ENCODE measurements at regions not wholly inside any gene's neighbourhood (a gene's known extent, or its start where the extent isn't known, plus 50 kb on each side); places are given as distances from the start of the nearest gene placed in this dataset.

- Histone ChIP-seq H3K36me3 (ENCODE audit: control insufficient read depth in 2 of 2, insufficient read depth in 2 of 2, low read length in 1 of 2) (no peaks in the 10 kb centered on the region), H2AFZ (ENCODE audit: control insufficient read depth, low read depth, low read length) (peak overlapping the region; percentile 97), H3K9me3 (replicated peaks; ENCODE audit: control insufficient read depth, insufficient read depth, low read length) (no peaks in the 10 kb centered on the region; the same call in 2 of the 3 replicates), H3K9ac (ENCODE audit: control insufficient read depth, insufficient read depth, low read length) (peak overlapping the region; percentile 83), H3K4me2 (ENCODE audit: control insufficient read depth, insufficient read depth) (peak overlapping the region; percentile 85), H3K27ac (ENCODE audit: control insufficient read depth, insufficient read depth) (peak overlapping the region; percentile 76), H4K20me1 (ENCODE audit: control insufficient read depth, insufficient read depth) (no peaks in the 10 kb centered on the region), H3K4me3 (peak overlapping the region; percentile 73), H3K79me2 (ENCODE audit: control insufficient read depth, insufficient read depth, low read length) (no peaks in the 10 kb centered on the region; the same call in 1 of the 2 replicates), H3K27me3 (replicated peaks in 1 of 2; ENCODE audit: control insufficient read depth in 2 of 2, insufficient read depth in 2 of 2, low read length in 1 of 2) (no peaks in the 10 kb centered on the region), H3K4me1 (ENCODE audit: control insufficient read depth, insufficient read depth, low read length) (peaks cover 8% of the 10 kb centered on the region)
- CTCF ChIA-PET = interaction anchor here (0.7 to 4.3 kb wide), 10 partner anchors 10 to 877 kb away, joined by 3 to 26 read pairs (median 4); partner anchors contain the start of gene ATF3
- in situ Hi-C loops (cut with MboI) (no loop called here), intact Hi-C loops (cut with micrococcal nuclease; ENCODE audit: unreplicated experiment) (loop anchor here (2.0 kb wide), 1 partner anchor 51 kb away; the partner anchor contains the start of gene ATF3)
- WGBS (ENCODE audit: insufficient coverage, insufficient replicate concordance, low lambda C conversion rate, missing lambda C conversion rate) = 22% methylated on average over 47 of the region's 47 CpGs
- POLR2A ChIA-PET = interaction anchor here (0.5 to 2.0 kb wide), 16 partner anchors 8 to 645 kb away, joined by 3 to 10 read pairs (median 4); partner anchors contain the start of gene ATF3
- FAIRE-seq = no peak
- DNase-seq (ENCODE audit: low read depth, low spot score) = no peak
- ATAC-seq = peak; percentile 75
- TF ChIP-seq ESRRA (IDR thresholded peaks at IDR 0.05; ENCODE audit: low read length) (peak; percentile 69; the same call in 1 of the 2 replicates), BRCA1 (IDR thresholded peaks at IDR 0.05; ENCODE audit: low read depth, low read length) (no peak), TCF12 (IDR thresholded peaks at IDR 0.05; ENCODE audit: low read depth, low read length) (no peak), NFYB (IDR thresholded peaks at IDR 0.05; ENCODE audit: insufficient read depth, low read depth, low read length) (no peak), ZBTB11 (CRISPR knock-in tag; IDR thresholded peaks at IDR 0.05) (peak; percentile 10; the same call in 1 of the 2 replicates), SMARCA5 (IDR thresholded peaks at IDR 0.05) (0 out of 2 replicates have a peak, but pooled peaks have one; percentile 14), NBN (IDR thresholded peaks at IDR 0.05) (peak; percentile 9; the same call in 1 of the 2 replicates), NR2F1 (conservative IDR thresholded peaks at IDR 0.05) (peak; percentile 84), EED (IDR thresholded peaks at IDR 0.05; ENCODE audit: low read depth) (no peak), EGR1 (IDR thresholded peaks at IDR 0.05; ENCODE audit: borderline replicate concordance in 1 of 2, low read depth in 2 of 2, low read length in 2 of 2) (0 out of 3 replicates have a peak, but pooled peaks of 1 of the 2 experiments have one; percentile 5)
- TF ChIP-seq, protein P1, sequence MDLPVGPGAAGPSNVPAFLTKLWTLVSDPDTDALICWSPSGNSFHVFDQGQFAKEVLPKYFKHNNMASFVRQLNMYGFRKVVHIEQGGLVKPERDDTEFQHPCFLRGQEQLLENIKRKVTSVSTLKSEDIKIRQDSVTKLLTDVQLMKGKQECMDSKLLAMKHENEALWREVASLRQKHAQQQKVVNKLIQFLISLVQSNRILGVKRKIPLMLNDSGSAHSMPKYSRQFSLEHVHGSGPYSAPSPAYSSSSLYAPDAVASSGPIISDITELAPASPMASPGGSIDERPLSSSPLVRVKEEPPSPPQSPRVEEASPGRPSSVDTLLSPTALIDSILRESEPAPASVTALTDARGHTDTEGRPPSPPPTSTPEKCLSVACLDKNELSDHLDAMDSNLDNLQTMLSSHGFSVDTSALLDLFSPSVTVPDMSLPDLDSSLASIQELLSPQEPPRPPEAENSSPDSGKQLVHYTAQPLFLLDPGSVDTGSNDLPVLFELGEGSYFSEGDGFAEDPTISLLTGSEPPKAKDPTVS (IDR thresholded peaks at IDR 0.05; ENCODE audit: low read depth, low read length) = peak; percentile 59; the same call in 1 of the 2 replicates
- TSS peak; percentile 87 for BruUV-seq (replicated peaks)
- RAD21 ChIA-PET (ENCODE audit: unreplicated experiment) = interaction anchor here (0.7 to 2.5 kb wide), 10 partner anchors 9 to 110 kb away, joined by 3 to 16 read pairs (median 6); partner anchors contain the start of gene ATF3
- SMC1A ChIA-PET (ENCODE audit: uncharacterized antibody, unreplicated experiment) = interaction anchor here (1.5 to 2.2 kb wide), 9 partner anchors 9 to 107 kb away, joined by 3 to 14 read pairs (median 6); partner anchors contain the start of gene ATF3
Observed at GRCh38 chr1:212557739-212558692, 50.5 kb upstream of the ATF3 start.
